ENCODE measurements at regions not wholly inside any gene's neighbourhood (a gene's known extent, or its start where the extent isn't known, plus 50 kb on each side); places are given as distances from the start of the nearest gene placed in this dataset.

- TF ChIP-seq, protein P1, sequence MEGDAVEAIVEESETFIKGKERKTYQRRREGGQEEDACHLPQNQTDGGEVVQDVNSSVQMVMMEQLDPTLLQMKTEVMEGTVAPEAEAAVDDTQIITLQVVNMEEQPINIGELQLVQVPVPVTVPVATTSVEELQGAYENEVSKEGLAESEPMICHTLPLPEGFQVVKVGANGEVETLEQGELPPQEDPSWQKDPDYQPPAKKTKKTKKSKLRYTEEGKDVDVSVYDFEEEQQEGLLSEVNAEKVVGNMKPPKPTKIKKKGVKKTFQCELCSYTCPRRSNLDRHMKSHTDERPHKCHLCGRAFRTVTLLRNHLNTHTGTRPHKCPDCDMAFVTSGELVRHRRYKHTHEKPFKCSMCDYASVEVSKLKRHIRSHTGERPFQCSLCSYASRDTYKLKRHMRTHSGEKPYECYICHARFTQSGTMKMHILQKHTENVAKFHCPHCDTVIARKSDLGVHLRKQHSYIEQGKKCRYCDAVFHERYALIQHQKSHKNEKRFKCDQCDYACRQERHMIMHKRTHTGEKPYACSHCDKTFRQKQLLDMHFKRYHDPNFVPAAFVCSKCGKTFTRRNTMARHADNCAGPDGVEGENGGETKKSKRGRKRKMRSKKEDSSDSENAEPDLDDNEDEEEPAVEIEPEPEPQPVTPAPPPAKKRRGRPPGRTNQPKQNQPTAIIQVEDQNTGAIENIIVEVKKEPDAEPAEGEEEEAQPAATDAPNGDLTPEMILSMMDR (IDR thresholded peaks at IDR 0.05), result no peak
Observed at GRCh38 chr4:138871555-138871875, 144.1 kb upstream of the NOCT start.

DNA sequence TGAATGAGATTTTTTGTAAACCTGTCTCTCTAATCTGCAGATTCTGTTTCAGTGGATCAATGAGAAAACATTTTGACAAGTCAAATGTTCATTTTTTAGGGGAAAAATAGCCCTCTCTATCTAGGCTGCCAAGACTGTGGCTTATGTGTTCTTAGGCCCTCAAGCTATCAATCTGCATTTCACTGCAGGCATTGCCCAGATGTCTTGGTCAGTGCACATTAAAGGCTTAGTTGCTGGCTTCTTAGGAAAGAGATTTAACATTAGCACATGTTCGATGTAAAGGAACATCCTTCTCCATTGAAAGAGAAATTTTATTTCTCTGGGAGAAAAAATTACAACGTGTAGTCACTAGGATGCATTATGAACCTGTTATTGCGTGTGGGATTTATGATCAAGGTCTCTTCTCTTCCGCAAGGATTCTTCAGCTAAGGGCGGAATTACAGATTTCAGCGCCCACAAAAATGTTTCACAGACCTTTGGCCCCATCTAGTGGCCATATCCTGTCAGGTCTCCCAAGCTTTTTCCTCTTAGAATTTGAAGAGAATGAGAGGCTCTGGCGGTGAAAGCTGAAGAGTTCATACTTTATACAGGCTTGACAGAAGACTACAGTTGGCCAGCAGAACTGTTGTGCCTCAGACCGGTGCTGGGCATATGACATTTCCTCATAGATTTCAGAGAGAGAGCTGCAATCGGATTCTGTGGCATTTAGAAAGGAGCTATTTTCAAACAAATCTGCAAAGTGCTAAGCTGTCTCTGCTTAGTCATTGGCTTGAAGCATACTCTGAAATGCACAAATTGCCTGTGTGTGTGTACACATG, 144.6 kb upstream of the NOCT start:
- TF ChIP-seq, protein P1 (IDR thresholded peaks at IDR 0.05), result peak; percentile 73

DNA sequence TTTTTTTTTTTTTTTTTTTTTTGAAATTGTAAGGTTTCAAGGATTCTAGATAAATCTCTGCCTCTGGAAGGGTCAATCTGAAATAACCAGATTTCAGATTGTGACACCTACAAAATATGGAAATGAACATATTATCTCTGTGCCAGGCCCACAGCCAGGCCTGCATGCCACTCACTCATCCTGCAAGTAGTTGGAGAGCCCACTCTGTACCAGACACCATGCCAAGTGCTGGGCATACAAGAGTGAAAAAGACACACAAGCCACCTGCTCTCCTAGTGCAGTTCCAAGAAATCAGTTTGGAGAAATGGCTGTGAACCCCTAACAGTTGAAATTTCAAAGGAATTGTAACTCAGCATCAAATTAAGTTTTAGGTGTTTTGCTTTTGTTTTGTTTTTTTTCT, 145.9 kb upstream of the NOCT start:
- TF ChIP-seq, protein P1 (IDR thresholded peaks at IDR 0.05), result no peak

- TF ChIP-seq, protein P1 (IDR thresholded peaks at IDR 0.05), result no peak
Observed at GRCh38 chr4:138869165-138869564, 146.4 kb upstream of the NOCT start.

- TF ChIP-seq, protein P1 (IDR thresholded peaks at IDR 0.05), result no peak
Observed at GRCh38 chr4:138868562-138868961, 147.0 kb upstream of the NOCT start.

- TF ChIP-seq, protein P1 (IDR thresholded peaks at IDR 0.05), result no peak
Observed at GRCh38 chr4:138867404-138867803, 148.2 kb upstream of the NOCT start.

GRCh38 chr4:138866314-138866713, 149.3 kb upstream of the NOCT start:
- TF ChIP-seq, protein P1 (IDR thresholded peaks at IDR 0.05), result no peak

- TF ChIP-seq, protein P1 (IDR thresholded peaks at IDR 0.05), result no peak
Observed at GRCh38 chr4:138865765-138866164, 149.8 kb upstream of the NOCT start.

Measured in LNCAP (cell line).